ENCODE measurements at regions not wholly inside any gene's neighbourhood (a gene's known extent, or its start where the extent isn't known, plus 50 kb on each side); places are given as distances from the start of the nearest gene placed in this dataset.
A peak's percentile ranks its signal among the peaks of the same experiment; 100 is the strongest.

- DNase-seq = no peak
These were observed 92.3 kb upstream of the CD44 start for GRCh38 chr11:35046681-35047080.

DNA sequence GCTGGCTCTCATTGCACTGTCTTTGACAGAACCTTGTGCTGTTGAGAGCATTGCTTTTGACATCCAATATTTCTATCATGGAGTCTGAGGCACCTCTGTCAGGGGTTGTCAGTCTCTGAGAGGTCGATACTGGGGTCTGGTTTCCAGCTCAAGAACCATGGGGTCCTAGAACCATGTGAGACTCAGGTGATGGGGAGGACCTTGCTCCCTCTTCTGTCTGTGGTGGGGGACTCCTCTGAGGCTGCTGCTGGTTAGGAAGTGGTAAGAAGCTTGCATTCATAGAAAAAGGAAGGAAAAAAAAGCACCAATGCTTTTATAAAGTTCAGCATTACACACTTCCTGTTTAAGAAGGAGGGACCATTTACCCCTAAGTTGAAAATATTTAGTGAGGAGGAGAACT, 91.8 kb upstream of the CD44 start:
- peak; percentile 83 for DNase-seq

- peak; percentile 73 for DNase-seq
These were observed 91.2 kb upstream of the CD44 start for GRCh38 chr11:35047769-35048168.

DNA sequence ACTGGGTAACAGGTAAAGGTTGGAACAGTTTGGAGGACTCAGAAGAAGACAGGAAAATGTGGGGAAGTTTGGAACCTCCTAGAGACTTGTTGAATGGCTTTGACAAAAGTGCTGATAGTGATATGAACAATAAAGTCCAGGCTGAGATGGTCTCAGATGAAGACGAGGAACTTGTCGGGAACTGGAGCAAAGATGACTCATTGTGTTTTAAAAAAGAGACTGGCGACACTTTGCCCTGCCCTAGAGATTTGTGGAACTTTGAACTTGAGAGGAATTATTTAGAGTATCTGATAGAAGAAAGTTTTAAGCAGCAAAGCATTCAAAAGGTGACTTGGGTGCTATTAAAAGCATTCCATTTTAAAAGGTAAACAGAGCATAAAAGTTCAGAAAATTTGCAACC, 90.6 kb upstream of the CD44 start:
- DNase-seq = peak; percentile 79

DNA sequence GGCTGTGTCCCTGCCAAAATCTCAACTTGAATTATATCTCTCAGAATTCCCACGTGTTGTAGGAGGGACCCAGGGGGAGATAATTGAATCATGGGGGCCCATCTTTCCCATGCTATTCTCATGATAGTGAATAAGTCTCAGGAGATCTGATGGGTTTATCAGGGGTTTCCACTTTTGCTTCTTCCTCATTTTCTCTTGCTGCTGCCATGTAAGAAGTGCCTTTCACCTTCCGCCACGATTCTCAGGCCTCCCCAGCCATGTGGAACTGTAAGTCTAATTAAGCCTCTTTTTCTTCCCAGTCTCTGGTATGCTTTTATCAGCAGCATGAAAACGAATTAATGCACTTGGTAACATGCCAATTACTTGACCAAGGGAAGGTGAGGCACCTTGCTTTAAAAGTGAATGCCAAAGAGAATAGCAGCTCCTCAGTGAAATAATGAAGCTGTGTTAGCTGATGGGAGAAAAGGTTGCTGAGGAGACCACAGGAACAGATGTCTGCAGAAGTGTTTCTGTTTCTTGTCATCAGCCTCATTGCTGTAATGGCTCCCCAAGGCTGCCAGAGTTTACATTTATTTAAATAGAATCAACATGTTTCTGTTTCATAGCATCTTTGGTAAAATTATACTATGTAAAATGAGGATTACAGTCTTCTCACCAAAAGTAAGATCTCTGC, 89.0 kb upstream of the CD44 start:
- DNase-seq = no peak

DNA sequence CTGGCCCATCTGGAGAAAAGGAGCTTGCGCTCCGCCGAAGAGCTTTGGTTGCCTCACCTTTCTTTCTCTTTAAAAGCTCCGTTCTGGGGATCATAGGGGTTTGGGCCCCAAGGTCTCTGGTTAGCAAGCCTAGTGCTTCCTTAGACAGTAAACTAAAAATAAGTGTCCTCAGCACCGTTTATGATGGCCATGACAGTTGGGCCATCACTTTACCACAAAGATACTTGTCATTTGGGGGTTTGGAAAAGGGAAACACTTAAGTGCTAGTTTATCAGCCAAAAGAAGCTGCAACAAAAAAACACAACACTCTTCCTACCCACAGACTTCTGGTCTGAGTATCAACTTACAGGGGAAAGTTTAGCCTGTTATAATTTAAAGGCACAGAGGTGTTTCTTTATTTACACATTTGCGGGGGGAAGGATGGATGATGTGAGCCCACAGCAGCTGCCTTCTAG, 88.4 kb upstream of the CD44 start:
- no peak for DNase-seq

GRCh38 chr11:35056391-35057093, 82.4 kb upstream of the CD44 start:
- DNase-seq = no peak

GRCh38 chr11:35057926-35058668, 80.9 kb upstream of the CD44 start:
- peak; percentile 58 for DNase-seq

- peak; percentile 81 for DNase-seq
These were observed 80.1 kb upstream of the CD44 start for GRCh38 chr11:35058669-35059434.

DNA sequence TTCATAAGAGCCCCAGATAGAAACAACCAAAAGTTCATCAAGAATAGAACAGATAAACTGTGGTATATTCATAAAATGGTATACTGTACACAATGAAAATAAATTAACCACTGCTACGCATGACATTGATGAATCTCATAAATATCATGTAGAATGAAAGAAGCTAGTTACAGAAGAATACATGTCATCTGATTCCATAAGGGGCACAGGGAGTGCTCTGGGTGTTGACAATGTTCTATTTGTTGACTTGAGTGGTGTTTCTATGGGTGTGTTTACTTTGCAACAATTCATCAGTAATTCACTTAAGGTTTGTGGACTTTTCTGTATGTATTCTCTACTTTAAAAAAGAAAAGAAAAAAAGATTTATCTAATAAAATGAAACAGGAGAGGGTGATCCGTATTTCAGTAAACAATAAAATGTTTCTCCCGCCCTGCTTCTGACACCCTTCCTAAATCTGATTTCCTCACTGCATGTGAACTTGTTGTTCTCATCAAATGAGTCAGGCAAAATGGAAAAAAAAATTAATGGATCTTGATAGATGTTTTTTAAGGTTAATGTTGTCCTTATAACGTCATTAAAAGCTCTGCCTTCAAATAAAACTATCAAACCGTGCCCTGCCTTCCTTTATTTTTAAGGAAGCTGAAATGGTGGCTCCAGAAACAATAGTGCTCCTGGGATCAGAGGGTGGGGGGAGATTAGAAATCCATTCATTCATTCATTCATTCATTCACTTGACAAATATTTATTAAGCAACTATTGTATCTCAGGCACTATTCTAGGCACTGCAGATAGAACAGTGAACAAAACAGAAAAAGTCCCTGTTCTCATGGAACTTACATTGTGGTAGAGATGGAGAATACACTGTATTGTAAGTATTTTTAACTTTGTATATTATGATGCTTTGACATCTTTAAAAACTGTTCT, 77.2 kb upstream of the CD44 start:
- peak; percentile 55 for DNase-seq

DNA sequence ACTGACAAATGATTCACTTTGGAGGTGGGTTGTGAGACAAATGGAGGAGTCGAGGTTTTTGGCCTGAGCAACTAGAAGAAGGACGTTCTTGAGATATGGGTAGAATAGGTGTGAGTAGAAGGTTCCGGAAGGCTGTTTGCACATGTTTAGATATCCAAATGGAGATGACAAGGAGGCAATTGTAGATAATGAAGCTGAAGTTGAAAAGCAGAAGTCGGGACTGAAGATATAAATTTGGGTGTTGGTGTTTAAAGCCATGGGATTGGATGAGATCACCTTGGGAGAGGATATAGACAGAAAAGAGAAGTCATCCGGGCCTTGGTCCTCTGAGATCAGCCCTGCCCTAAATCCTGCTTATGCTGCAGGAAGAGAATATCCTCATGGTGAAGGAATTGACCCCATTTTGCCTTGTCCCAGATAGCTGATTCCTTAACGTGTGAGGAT, 75.5 kb upstream of the CD44 start:
- peak; percentile 79 for DNase-seq

DNA sequence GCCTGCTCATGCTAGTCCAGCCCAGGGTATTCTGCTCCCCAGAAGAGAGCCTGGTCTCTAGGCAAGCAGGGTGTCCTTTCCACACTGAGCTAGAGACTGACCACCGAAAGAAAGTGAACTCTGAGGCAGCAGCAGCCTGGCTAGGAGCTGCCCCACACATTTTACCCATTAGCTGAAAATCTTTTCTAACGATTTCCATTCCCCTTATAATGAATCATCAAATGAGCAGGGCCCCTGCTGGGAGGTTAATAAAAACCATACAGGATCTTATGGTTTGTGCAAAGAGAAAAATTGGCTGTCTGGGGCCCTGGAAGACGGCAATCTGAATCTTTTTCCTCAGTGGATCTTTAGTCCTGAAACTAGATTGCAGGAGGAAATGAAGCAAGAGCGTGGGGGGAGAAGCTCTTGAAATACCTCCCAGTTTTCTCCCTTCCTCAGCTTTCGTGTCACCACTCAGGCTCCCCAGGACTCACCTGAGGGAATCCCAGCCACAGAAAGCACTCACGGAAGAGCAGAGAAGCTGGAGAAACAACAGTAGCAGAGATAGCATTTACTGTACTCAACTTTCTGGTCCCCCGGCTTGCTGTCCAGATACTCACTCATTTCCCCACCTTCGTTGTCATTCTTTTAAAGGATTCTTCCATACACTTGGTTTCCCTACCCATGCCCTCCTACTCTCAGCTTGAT, 74.7 kb upstream of the CD44 start:
- no peak for DNase-seq

DNA sequence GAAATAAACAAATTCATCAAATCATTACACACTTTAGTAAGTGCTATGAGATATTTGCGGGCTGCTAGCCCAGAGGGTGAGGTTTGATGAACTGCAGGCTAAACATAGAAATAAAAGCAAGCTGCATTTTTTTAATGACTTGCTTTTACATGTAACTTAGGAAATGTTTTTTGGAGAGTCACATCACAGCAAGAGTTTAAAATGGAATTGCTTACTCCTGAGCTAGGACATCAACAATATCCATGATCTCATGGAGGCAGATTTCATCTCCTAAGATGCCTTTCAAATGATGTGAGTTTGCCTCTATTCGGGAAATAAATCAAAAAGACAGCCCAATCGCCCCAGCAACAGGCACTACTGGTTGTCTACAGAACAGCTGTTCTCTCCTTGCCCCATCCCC, 73.4 kb upstream of the CD44 start:
- DNase-seq = no peak

- peak; percentile 91 for DNase-seq
These were observed 72.9 kb upstream of the CD44 start for GRCh38 chr11:35066030-35066429.

DNA sequence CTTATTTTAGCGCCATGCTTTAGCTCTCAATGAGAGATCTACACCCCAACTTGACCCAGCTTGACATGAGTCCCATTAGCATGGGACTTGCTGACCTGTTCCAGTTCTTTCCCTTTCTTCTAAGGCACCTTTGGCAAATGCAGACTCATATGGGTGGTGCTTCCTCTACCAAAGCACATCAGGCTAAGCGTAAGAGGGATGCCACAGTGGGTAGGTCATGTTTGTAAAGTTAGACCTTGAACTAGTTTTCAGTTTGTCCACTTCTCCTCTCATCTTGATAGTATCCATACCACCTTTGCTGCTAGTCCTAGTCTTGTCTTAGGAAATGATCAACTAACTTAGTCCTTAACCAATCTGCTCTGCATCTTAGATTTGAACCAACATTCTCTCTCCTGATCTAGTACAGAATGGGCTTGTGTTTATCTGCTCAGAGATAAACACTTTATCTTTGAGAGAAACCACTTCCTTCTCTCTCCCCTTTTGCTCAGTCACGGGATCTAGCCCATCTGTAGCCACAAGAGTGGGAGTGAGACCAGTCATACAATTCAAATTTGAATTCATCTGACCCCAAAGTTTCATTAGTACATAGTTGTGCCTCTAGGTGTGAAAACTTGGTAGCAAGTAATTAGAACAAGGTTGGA, 72.1 kb upstream of the CD44 start:
- peak; percentile 62 for DNase-seq

- no peak for DNase-seq
These were observed 67.2 kb upstream of the CD44 start for GRCh38 chr11:35071722-35072121.

DNA sequence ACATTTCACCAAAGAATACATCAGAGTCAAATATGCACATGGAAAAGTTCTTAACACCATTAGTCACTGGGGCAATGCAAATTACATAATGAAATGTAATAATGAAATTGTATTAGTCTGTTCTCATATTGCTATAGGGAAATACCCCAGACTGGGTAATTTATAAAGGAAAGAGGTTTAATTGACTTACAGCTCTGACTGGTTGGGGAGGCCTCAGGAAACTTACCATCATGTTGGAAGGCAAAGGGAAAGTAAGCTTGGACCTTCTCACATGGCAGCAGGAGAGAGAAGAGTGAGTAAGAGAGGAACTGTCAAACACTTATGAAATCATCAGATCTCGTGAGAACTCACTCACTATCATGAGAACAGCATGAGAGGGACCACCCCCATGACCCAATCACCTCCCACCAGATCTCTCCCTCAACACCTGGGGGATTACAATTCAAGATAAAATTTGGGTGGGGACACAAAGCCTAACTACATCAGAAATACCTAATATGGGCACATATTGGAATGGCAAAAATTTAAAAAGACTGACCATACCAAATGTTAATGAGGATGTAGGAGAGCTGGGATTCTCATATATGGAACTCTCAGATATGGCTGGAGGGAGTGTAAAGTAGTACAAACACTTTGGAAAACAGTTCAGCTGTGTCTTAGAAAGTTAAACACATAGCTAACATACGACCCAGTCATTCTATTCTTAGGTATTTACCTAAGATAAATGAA, 65.1 kb upstream of the CD44 start:
- peak; percentile 91 for DNase-seq

DNA sequence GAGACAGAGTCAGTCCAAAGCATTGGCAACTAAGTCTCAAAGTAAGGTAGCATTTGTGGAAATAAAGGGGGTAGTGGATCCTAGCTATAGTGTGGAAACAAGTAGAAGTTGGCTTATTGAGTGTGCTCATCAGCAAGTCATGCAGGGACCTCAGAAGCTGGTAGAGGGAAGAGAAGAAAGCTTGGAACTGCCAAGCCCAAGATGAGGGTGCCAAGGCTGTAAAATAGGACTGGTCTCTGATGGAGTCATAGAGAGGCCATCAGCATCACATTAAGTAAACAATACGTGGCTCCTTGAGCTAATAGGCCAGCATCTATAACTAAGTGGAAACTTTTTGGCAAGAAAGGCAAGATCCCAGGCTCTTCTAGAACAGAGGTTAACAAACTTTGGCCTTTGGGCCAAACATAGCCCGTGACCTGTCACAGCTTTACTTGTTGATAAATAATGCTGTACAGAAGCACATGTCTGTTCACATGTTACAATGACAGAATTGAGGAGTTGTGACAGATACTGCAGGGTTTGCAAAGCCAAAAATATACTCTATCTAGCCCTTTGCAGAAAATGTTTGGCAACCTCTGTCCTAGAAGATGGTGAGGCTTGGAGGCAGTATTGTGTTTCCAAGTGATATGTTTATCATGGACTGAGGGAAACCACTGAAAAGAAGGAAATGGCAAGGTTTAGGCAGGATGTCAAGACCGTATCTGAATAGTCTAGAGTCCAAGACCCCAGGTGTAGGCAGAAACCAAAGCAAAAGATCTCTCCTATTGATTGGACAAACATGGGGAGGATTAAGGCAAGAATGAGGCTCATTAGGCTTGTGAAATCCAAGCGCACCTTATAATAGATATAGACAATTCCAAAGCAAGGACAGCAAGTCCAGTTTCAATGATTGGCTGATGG, 62.5 kb upstream of the CD44 start:
- peak; percentile 36 for DNase-seq

Data from inflammatory macrophage treated with lipopolysaccharide for 4 hours (primary cell).